ENCODE measurements at regions not wholly inside any gene's neighbourhood (a gene's known extent, or its start where the extent isn't known, plus 50 kb on each side); places are given as distances from the start of the nearest gene placed in this dataset.

- Mint-ChIP-seq H3K4me3 (ENCODE audit: unreplicated experiment) (no peak overlapping the region), H3K27ac (ENCODE audit: unreplicated experiment) (no peak overlapping the region), H3K36me3 (ENCODE audit: unreplicated experiment) (peaks cover 9% of the 10 kb centered on the region), H3K9me3 (ENCODE audit: unreplicated experiment) (peaks cover 5% of the 10 kb centered on the region), H3K27me3 (ENCODE audit: unreplicated experiment) (peaks cover 3% of the 10 kb centered on the region), H3K4me1 (ENCODE audit: low read depth, unreplicated experiment) (no peaks in the 10 kb centered on the region)
- TF ChIP-seq, protein P1, sequence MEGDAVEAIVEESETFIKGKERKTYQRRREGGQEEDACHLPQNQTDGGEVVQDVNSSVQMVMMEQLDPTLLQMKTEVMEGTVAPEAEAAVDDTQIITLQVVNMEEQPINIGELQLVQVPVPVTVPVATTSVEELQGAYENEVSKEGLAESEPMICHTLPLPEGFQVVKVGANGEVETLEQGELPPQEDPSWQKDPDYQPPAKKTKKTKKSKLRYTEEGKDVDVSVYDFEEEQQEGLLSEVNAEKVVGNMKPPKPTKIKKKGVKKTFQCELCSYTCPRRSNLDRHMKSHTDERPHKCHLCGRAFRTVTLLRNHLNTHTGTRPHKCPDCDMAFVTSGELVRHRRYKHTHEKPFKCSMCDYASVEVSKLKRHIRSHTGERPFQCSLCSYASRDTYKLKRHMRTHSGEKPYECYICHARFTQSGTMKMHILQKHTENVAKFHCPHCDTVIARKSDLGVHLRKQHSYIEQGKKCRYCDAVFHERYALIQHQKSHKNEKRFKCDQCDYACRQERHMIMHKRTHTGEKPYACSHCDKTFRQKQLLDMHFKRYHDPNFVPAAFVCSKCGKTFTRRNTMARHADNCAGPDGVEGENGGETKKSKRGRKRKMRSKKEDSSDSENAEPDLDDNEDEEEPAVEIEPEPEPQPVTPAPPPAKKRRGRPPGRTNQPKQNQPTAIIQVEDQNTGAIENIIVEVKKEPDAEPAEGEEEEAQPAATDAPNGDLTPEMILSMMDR (IDR thresholded peaks at IDR 0.05; ENCODE audit: partially characterized antibody, unreplicated experiment), result no peak
- no peak for DNase-seq
These were observed 375.7 kb downstream of the IRX2 start for GRCh38 chr5:2375757-2376250.

GRCh38 chr5:2375291-2375690, 376.2 kb downstream of the IRX2 start:
- peaks cover 3% of the 10 kb centered on the region for H3K27me3 Mint-ChIP-seq (ENCODE audit: unreplicated experiment)
- peaks cover 9% of the 10 kb centered on the region for H3K36me3 Mint-ChIP-seq (ENCODE audit: unreplicated experiment)
- TF ChIP-seq, protein P1 (IDR thresholded peaks at IDR 0.05; ENCODE audit: partially characterized antibody, unreplicated experiment), result no peak
- H3K4me3 Mint-ChIP-seq (ENCODE audit: unreplicated experiment), result no peak overlapping the region
- no peak overlapping the region for H3K27ac Mint-ChIP-seq (ENCODE audit: unreplicated experiment)
- peaks cover 6% of the 10 kb centered on the region for H3K9me3 Mint-ChIP-seq (ENCODE audit: unreplicated experiment)
- no peaks in the 10 kb centered on the region for H3K4me1 Mint-ChIP-seq (ENCODE audit: low read depth, unreplicated experiment)
- no peak for DNase-seq

DNA sequence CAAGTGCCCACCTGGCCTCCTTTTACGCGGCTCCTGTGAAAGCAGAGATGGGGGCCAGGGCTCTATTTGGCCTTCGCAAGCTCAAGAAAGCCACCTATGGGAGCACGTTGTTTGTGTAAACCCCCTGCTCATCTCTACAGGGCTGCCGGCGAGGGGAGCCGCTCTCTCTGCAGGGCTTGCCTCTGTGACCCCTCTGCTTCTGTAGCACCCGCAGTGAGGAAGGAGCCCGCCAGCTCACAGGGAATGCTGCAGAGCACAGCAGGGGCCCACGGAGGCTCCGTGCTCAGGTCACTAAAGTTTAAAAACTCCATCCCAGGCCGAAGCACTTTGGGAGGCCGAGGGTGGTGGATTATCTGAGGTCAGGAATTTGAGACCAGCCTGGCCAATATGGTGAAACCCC, 376.8 kb downstream of the IRX2 start:
- H3K27me3 Mint-ChIP-seq (ENCODE audit: unreplicated experiment), result peaks cover 3% of the 10 kb centered on the region
- DNase-seq, result no peak
- no peaks in the 10 kb centered on the region for H3K4me1 Mint-ChIP-seq (ENCODE audit: low read depth, unreplicated experiment)
- TF ChIP-seq, protein P1 (IDR thresholded peaks at IDR 0.05; ENCODE audit: partially characterized antibody, unreplicated experiment), result no peak
- peaks cover 11% of the 10 kb centered on the region for H3K36me3 Mint-ChIP-seq (ENCODE audit: unreplicated experiment)
- no peak overlapping the region for H3K27ac Mint-ChIP-seq (ENCODE audit: unreplicated experiment)
- H3K9me3 Mint-ChIP-seq (ENCODE audit: unreplicated experiment), result peaks cover 7% of the 10 kb centered on the region
- H3K4me3 Mint-ChIP-seq (ENCODE audit: unreplicated experiment), result no peak overlapping the region

DNA sequence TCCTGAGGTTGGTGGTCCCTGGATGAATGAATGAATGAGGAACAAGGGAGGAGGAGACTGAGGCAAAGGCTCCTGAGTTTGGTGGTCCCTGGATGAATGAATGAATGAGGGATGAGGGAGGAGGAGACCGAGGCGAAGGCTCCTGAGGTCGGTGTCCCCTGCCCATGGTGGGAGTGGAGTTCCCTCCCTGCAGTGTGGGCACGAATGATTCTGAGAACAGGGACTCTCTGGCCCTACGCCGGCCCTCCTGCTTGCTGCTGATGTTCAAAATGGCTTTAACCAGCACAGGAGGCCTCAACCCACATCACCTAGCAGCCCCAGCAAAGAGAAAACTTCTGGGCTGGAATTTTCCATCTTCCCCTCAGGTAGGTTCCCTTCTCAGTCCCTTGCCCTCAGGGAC, 377.8 kb downstream of the IRX2 start:
- H3K9me3 Mint-ChIP-seq (ENCODE audit: unreplicated experiment), result peaks cover 10% of the 10 kb centered on the region
- H3K36me3 Mint-ChIP-seq (ENCODE audit: unreplicated experiment), result peaks cover 14% of the 10 kb centered on the region
- TF ChIP-seq, protein P1 (IDR thresholded peaks at IDR 0.05; ENCODE audit: partially characterized antibody, unreplicated experiment), result no peak
- no peak for DNase-seq
- no peaks in the 10 kb centered on the region for H3K4me1 Mint-ChIP-seq (ENCODE audit: low read depth, unreplicated experiment)
- H3K4me3 Mint-ChIP-seq (ENCODE audit: unreplicated experiment), result no peak overlapping the region
- H3K27ac Mint-ChIP-seq (ENCODE audit: unreplicated experiment), result no peak overlapping the region
- peaks cover 3% of the 10 kb centered on the region for H3K27me3 Mint-ChIP-seq (ENCODE audit: unreplicated experiment)

GRCh38 chr5:2371419-2371710, 380.1 kb downstream of the IRX2 start:
- H3K4me1 Mint-ChIP-seq (ENCODE audit: low read depth, unreplicated experiment), result no peaks in the 10 kb centered on the region
- peaks cover 14% of the 10 kb centered on the region for H3K36me3 Mint-ChIP-seq (ENCODE audit: unreplicated experiment)
- H3K4me3 Mint-ChIP-seq (ENCODE audit: unreplicated experiment), result no peak overlapping the region
- TF ChIP-seq, protein P1 (IDR thresholded peaks at IDR 0.05; ENCODE audit: partially characterized antibody, unreplicated experiment), result no peak
- no peak overlapping the region for H3K27ac Mint-ChIP-seq (ENCODE audit: unreplicated experiment)
- H3K9me3 Mint-ChIP-seq (ENCODE audit: unreplicated experiment), result peaks cover 10% of the 10 kb centered on the region
- no peak for DNase-seq
- peaks cover 3% of the 10 kb centered on the region for H3K27me3 Mint-ChIP-seq (ENCODE audit: unreplicated experiment)

All from glutamatergic neuron (in vitro differentiated cells).